DMS53 (cell line): ENCODE measurements at regions not wholly inside any gene's neighbourhood (a gene's known extent, or its start where the extent isn't known, plus 50 kb on each side); places are given as distances from the start of the nearest gene placed in this dataset.

Experiments
- DNase-seq: peaks from one replicate; lab custom pipeline; 2025; lab: John Stamatoyannopoulos, UW

DNA sequence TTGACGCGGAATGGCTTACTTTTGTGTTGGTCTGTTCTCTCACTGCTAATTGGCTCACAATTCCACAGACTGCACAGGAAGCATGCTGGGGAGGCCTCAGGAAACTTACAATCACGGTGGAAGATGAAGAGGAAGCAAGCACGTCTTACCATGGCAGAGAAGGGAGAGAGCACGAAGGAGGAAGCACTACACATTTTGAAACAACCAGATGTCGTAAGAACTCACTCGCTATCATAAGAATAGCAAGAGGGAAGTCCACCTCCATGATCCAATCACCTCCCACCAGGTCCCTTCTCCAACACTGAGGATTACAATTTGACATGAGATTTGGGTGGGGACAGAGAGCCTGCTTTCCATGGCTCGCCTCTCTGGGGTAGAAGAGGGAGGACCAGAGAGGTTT lies 106.2 kb downstream of the KCNF1 start:
- DNase-seq = no peak

- peak; percentile 9 for DNase-seq
Observed at GRCh38 chr2:11018651-11019185, 107.0 kb downstream of the KCNF1 start.

DNA sequence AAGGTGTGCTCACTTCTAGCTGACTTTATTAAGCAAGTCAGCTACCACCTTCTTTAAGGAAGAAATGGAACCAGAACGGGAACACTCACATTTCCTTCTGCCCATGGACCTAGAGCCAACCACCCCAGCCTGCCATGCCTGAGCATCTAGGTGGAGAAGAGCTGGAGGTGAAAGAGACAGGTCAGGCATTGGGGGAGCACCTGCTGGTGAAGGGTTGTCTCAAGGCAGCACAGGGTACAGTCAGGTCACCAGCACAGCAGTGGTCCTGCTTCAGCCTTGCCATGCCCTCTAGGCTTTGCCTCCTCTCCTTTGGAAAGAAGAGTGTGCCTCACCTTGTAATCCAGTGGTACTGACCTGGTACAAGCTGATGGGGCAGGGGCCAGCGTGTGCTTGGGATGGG lies 107.9 kb downstream of the KCNF1 start:
- DNase-seq = no peak

- DNase-seq = no peak
Observed at GRCh38 chr2:11022064-11022463, 110.3 kb downstream of the KCNF1 start.

DNA sequence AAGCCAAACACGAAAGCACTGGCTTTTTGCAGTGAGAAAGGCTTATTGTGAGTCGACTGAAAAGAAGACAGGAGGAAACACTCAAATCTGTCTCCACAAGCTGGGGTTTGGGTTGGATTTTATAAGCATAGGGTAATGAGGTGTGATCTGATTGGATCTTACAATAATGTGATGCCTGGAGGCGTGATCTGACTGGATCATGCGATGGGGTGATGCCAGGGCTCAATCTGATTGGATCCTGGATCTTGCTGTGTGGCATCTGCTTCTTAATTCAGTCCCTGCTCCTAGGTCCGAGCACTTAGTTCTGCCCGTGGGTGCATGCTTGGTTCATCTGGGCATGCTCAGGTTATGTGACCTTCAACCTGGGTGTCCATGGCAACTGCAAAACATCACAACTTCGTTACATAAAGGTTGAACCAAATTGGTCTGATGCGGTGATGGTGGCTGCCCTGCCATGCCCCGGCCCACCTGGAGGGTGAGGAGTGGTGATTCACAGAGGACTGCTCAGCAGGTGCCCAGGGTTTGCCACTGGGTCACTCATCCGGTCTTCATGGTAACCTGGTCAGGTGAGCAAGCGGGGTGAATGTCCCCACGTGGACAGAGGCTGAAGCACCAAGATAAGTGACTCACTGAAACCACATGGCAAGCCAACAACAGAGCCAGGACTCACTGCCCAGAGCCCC lies 111.0 kb downstream of the KCNF1 start:
- DNase-seq = peak; percentile 60

DNA sequence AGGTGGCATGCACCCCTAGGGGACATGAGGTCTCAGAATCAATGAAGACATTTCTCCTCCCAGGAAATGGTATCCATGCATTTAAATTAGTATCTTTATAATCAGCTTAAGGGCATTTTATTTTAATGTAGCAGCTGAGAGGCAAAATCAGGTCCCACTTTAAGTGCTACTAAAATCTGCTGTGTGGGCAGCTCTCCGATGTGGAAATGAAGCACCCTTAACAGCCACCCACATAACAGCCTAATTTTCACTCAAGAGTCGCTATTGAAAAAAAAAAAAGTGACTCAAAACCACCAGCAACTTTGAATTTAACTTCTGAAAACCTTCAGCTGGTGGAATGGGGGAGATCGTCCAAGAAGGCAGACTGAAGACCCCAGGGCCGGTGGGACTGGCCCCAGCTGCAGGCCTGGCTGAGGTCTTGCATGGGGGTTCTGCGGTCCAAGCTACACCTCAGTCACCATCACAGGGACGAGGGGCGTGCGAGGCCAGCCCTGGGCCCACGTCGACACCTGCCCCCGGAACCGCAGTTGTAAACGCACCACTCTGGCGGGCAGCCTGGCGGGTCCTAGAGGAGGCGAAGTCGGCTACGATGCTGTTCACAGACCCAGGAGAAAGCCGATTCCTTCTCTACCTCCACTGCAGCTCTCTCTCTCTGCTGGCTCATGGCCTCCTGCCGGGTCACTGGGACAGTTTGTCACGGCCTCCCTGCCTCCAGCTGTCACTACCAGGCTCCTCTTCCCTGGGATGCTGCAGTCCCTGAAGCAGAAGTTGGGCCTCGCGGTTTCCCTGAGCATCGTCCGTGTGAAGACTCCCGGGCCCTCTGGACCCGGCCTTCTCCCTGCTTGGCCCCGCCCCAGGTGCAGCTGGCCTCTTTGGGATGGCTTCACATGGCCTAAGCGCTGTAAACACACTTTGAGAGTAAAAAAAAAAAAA lies 111.9 kb downstream of the KCNF1 start:
- no peak for DNase-seq

DNA sequence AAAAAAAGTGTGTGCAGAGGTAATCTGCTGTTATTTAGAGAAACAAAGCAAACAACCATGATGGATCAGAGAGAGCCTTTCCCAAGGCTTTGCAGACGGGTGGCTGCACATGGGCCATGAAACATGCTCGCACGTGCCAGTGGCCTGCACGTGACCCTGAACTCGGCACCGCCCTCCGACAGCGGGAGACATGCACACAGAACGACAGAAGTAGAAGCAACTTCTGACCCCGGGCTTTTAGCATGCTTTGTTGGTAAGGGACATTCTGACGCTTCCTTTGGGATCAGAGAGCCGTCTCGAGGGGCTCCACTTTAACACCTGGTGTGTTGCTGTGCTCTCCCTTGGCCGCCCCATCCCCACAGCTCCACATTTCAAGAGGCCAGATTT lies 112.5 kb downstream of the KCNF1 start:
- peak; percentile 94 for DNase-seq

- DNase-seq = no peak
Observed at GRCh38 chr2:11024687-11025086, 113.0 kb downstream of the KCNF1 start.

GRCh38 chr2:11026286-11026921 lies 114.7 kb downstream of the KCNF1 start:
- no peak for DNase-seq

DNA sequence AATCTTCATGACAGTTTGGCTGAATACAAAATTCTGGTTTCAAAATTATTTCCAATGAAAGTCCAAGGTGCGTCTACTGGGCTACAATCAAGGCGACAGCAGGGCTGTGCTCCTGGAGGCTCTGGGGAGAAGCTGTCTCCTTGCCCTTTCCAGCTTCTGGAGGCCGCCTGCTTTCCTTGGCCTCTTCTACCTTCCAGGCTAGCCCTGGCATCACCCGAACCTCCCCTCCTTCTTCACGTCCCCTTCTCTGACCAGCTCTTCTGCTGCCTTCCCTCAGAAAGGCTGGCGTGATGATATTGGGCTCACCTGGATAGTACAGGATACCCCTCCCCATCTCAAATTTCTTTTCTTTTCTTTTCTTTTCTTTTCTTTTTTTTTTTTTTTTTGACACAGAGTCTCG lies 115.5 kb downstream of the KCNF1 start:
- DNase-seq = no peak

- peak; percentile 12 for DNase-seq
Observed at GRCh38 chr2:11028407-11028916, 116.7 kb downstream of the KCNF1 start.

GRCh38 chr2:11029136-11029535 lies 117.4 kb downstream of the KCNF1 start:
- peak; percentile 21 for DNase-seq

- no peak for DNase-seq
Observed at GRCh38 chr2:11030036-11030435, 118.3 kb downstream of the KCNF1 start.

- DNase-seq = peak; percentile 77
Observed at GRCh38 chr2:11030909-11031308, 119.2 kb downstream of the KCNF1 start.

DNA sequence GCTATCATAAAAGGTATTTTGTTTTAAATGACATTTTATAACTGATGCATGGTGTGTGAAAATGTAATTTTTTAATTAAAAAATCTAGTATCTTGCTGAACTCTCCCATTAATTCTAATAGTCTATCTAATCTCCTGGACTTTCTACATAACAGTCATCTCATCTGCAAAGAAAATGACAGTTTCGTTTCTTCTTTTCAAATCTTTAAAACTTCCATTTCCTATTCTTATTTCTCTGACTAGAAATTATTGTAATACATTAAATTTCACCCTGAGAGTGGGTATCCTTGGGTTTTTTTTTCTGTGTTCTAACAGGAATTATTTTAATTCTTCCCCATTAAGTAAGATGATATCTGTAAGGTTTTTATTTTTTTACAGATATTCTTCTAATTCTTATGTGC lies 120.1 kb downstream of the KCNF1 start:
- no peak for DNase-seq

DNA sequence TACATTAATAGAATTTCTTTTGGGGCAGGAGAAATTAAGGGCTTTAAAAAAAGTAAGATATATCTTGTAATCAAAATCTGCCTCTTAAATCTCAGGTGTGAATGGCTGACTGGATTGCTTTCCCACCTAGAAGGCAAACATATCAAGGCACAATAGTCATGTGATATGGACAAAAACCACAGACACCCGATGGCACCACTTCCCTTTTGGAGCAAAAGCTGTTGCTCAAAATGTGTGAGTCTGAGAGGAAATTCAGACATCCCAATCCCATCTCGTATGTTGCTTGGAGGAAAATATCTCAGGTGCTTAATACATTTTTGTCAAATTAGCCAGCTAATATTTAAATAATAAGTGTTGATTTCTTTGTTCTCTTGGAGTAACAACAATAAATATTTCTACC lies 120.7 kb downstream of the KCNF1 start:
- peak; percentile 8 for DNase-seq

DNA sequence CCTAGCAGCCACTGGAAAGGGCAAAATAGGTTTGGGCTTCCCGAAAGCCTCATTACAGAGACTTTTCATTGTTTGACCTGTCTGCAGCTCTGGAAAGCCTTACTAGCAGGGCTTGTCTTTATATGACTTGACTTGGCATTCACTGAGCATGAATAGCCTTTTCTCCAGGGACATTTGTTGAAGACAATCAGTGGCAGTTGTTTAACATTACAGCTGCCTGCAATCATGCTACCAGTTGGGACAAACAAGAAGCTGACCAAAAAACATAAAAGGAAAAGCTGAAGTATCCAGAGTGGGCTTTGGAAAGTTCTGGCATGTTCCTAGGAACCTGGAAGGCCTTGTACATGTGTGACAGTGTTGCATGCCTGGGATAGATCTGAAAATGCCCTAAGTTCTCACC lies 121.4 kb downstream of the KCNF1 start:
- DNase-seq = no peak

DNA sequence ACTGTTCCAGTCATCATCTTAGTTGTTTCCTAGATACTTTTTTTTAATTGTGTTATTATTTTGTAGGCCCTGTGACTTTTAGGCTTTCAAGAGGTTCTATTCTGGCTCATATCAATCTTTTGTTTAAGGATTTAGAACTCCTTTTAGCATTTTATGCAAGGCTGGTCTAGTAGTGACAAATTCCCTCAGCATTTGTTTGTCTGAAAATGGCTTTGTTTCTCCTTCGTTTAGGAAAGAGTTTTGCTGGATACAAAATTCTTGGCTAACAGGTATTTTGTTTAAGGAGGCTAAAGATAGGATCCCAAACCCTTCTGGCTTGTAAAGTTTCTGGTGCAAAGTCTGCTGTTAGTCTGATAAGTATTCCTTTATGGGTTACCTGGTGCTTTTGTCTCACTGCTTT lies 116.6 kb upstream of the SLC66A3 start:
- DNase-seq = no peak

DNA sequence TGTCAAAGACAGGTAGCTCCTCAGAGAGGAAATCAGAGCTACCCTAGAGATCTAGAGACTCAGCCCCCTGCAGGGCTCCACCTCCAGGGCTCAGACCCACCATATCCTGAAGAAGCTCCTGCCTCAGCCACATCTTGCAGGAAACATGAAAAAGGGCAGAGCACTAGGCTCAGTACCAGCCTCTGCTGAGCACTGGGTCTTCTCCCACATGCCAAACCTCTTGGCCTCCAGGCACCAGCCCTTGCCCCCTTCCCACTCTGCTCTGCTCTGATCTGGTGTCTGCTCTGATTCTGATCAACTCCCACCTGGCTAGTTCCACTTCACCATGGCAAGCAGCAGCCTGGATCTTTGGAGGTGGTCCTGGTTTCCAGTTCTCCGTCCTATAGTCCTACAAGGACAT lies 114.3 kb upstream of the SLC66A3 start:
- no peak for DNase-seq

DNA sequence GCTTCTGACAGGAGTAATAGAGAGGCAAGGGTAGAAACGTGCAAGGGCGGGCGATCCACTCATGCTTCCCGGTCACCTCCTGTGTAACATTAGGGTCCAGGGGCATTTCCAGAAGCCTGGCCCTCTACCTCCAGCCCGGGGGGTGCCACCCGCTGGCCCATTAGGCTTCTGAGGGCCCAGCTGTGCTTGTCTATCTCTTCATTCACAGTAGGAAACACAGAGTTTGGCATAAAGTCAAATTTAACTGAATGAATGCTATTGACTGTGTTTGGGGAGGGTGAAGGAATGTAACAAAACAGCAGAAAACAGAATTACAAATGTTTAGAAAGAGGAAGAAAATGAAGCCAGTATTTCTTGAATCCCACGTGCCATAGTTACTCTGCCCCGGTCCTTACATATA lies 112.4 kb upstream of the SLC66A3 start:
- no peak for DNase-seq

- no peak for DNase-seq
Observed at GRCh38 chr2:11043245-11043644, 112.0 kb upstream of the SLC66A3 start.

DNA sequence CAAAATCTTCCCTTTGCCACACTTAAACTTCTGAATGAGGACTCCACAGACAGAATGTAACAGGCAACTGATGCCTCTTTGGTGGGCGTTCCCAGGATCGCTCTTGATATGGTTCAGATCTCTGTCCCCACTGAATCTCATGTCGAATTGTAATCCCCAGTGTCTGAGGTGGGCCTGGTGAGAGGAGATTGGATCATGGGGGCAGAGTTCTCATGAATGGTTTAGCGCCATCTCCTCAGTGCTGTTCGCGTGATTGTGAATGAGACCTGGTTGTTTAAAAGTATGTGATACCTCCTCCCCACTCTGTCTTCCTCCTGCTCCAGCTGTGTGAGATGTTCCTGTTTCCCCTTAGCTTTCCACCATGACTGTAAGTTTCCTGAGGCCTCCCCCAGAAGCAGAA lies 111.1 kb upstream of the SLC66A3 start:
- no peak for DNase-seq
